Activated CD4-positive, alpha-beta T cell treated with anti-CD3 and anti-CD28 coated beads, Interleukin-2, Interleukin-6, amounts not matched to agents 100 ng/mL and 50 ng/mL, durations not matched to agents 16 hours and 8 hours (primary cell): ENCODE measurements at regions not wholly inside any gene's neighbourhood (a gene's known extent, or its start where the extent isn't known, plus 50 kb on each side); places are given as distances from the start of the nearest gene placed in this dataset.

Experiments
- DNase-seq: peaks from one replicate; pipeline ENCODE4 v3.0.0-alpha.2; 2020

DNA sequence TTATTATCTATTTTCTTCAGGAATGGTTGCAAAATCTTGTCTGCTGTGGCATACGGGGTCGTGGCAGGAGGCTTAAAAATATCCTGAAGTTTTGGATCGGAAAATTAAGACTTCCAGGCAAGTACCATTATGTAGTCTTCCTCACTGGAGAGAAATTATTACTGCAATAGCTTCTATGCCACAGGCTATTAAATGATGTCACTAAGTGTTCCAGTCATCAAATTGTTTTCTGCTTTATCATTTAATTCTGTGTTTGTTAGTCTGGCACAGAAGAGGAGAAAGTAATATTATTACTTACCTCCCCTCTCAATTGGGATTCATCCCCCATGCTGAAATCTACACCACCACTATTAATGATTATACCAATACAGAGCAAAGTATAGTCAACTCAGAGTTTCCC lies 378.2 kb upstream of the ALCAM start:
- DNase-seq, result no peak

DNA sequence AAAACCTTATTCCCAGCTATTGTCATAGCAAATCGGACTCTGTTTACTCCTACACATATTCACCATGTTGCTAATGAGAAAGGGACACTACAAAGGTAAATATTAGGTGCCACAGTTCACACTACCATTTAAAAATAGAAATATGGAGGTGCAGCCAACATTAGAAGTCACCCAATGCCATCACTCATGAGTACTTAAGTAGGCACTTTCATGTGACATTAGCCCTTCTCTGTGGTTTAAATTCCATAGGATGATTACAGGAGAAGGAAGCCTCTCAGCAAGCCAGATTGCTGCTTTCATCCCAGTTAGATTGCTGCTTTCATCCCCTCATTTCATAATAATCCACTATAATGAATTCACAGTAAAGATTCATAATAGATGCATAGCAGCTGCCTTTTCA lies 376.8 kb upstream of the ALCAM start:
- DNase-seq, result no peak

DNA sequence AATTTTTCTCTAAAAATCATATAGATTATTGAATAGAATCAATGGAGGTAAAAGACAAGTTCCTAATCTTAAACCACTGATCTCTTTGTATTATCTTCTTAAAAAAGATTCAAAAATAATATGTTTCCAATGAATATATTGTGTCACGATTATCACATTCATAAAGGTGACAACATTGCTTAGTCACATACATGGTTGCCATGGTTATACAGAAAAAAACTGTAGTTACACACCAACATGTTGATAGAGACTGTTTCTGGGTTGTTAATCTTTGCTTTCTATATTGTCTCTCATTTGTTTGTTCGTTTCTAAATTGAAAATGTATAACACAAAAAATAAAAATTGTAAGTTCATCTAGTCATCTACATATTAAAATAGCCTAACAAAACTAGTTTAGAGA lies 376.0 kb upstream of the ALCAM start:
- no peak for DNase-seq

DNA sequence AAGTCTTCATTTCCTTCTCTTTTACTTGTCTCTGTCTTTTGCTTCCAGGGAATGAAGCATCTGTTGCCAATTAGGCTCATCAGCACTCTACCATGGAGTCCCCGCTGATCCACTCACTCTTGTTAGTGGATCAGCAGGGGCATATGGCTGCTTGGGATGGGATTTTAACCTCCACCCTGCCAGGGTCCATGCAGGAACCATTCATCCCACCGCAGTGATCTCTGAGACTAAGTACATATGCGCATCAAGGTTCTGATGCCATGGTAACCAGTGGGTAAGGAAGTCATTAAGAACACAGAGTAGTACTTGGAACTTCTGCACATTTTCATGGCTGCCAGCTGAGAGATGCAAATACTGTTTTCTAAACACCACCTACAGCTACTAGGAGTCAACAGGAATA lies 374.0 kb upstream of the ALCAM start:
- DNase-seq, result no peak

DNA sequence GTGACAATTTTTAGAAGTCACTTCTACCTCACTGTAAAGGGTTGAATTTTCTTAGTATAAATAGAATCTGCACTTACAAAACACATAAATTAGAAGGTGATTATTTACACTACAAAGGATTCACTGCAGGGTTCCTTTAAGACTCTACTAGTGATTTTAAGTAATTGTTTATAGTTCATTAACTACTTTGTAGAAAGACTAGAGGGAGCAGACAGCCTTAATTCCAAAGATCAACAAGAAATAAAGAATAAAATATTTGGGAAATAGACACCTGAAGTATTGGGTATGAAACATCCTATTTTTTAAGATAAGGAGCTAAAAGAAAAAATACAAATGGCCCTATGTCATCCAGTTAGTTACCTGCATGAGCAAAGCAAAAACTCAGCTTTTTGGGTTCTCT lies 360.5 kb upstream of the ALCAM start:
- DNase-seq, result no peak

DNA sequence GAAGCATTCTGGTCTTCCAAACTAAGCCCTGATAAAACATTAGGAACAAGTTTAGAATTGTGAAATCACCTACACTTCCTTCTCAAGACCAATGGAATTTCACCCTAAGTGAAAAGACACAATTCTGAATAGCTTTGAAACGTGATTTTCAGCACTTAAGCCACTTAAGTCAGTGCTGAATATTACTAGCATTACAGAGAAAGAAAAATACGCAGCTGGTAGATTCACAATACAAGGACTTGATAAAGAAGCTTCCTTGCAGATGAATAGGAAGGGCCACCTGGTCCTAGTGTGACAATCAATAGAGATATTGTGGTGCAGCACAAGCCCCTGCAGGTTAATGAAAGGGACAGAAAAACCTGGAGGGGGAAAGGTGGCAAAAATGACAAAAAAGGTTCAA lies 353.1 kb upstream of the ALCAM start:
- no peak for DNase-seq

DNA sequence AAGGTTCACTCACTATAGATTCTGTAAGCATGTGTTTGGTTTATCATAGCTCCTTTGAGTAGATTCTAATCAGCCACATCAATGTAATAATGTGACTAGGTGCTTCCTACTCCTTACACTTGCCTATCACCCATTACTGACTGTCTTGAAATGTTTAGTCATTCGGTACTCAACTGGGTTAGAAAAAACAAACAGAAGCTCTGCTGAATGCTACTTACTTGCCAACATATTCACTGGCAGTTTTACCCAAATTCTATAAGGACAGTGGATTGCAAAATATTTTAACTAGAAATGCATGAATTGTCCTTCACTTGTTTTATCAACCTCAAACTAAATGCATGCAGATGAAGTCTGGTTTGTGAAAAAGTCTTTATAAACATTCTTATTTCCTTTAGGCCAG lies 352.1 kb upstream of the ALCAM start:
- DNase-seq, result no peak

GRCh38 chr3:105022813-105023212 lies 343.9 kb upstream of the ALCAM start:
- no peak for DNase-seq

GRCh38 chr3:105030211-105030610 lies 336.5 kb upstream of the ALCAM start:
- no peak for DNase-seq

GRCh38 chr3:105032541-105032940 lies 334.2 kb upstream of the ALCAM start:
- DNase-seq, result no peak

GRCh38 chr3:105033081-105033480 lies 333.6 kb upstream of the ALCAM start:
- no peak for DNase-seq

DNA sequence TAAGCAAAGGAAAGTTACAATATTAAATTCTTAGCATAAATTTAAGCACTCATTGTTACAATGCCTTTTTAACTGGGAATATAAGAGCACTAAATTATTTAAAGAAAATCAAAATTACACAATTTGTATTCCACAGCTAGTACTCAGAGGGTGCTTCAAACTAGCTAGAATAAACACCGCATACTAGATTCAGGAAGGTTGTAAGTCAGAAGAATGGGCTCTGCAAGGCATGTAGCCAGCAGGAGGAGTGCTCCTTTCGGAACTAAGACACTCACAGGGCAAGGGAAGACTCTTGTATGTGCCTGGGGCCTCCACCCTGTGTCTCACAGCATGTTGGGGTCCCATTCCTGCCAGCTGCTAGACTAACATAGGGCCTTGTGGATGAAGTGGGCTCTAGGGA lies 327.7 kb upstream of the ALCAM start:
- no peak for DNase-seq

DNA sequence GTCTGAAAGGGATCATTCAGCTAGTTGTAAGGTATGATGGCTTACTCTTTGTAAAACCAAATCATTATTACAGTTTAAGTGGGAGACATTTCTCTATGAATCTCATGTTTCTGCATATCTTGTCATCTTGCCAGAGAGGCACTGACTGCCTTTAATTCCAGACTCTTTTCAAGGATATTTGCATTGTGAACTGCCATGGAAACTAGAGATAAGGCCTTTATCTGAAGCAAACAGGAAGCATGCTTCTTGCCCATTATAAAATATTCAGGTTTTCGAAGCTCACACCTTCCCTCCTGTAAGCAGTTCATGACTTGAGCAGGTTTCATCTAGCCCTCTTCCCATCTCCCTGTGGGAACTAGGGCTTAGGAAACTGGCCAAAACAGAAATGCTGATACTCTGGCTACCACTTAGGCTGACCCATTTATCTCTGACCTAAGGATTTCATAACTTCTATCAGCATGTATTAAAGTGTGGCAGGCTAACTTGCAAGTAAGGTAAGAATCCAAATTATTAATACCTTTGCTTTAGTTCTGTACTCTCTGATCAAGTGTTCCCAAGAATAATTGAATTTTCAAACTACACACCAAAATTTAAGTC lies 326.6 kb upstream of the ALCAM start:
- no peak for DNase-seq

GRCh38 chr3:105042586-105042985 lies 324.1 kb upstream of the ALCAM start:
- DNase-seq, result no peak

- no peak for DNase-seq
These were observed 315.6 kb upstream of the ALCAM start for GRCh38 chr3:105051111-105051510.

GRCh38 chr3:105051972-105052371 lies 314.7 kb upstream of the ALCAM start:
- DNase-seq, result no peak

DNA sequence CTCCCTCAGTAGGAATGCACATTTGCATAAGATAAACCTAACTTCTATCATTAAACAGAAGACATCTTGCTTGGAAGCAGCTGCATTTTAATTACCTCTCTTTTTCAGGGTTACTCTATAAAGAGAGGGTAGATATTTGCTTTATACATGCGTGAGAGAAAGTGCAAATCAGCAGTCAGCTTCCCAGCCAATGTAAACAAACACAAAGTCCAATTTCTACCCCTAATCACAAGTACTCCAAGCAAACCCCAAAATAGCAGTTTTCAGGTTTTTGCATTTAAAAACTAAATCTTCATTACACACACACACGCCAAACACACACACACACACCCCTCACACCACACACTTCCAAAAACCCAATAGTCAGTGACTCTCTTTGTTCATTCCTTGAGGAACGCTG lies 303.9 kb upstream of the ALCAM start:
- no peak for DNase-seq

GRCh38 chr3:105065895-105066839 lies 300.5 kb upstream of the ALCAM start:
- DNase-seq, result no peak

GRCh38 chr3:105067361-105067760 lies 299.3 kb upstream of the ALCAM start:
- no peak for DNase-seq

- no peak for DNase-seq
These were observed 289.5 kb upstream of the ALCAM start for GRCh38 chr3:105077060-105077822.

DNA sequence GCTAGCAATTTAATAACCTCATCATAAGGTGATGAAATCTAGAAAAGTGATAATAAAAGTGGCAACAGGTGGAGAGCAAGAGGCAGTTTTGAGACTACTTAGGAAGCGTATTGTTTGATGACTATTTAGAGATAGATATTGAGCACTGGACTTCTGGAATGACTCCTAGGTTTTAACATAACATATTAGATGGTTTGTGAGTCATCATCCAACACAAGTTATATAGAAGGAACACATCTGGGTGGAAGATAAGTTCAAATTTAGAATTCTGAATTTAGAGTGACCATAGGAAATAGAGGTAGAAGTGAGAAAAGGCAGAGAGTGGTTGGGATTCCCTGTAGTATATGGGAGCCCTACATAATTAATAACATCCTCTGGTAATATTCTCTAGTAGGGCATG lies 282.8 kb upstream of the ALCAM start:
- DNase-seq, result no peak

DNA sequence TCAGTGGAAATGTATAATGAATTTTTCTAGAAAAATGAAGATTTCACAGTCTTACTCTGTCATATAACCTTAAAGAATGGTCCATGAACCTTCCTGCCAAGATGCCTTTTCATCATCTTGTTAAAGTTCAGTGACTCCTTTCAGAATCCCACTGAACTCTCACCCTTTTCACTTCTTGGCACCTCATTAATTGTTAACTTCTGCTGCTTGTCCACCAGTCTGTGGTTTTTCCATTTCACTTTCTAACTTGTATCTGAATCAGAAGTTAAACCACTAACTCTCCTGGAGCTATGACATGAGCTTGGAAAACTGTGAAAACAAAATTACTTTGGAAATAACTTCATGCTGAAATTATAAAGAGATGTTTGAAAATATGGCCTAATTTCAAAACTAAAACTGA lies 281.2 kb upstream of the ALCAM start:
- DNase-seq, result no peak

- no peak for DNase-seq
These were observed 273.1 kb upstream of the ALCAM start for GRCh38 chr3:105093371-105094252.
